ENCODE measurements at regions not wholly inside any gene's neighbourhood (a gene's known extent, or its start where the extent isn't known, plus 50 kb on each side); places are given as distances from the start of the nearest gene placed in this dataset.

- Mint-ChIP-seq H3K36me3 (ENCODE audit: low read depth) (peaks cover 9% of the 10 kb centered on the region), H3K27ac (no peak overlapping the region), H3K9me3 (peaks cover 80% of the 10 kb centered on the region), H3K4me3 (no peak overlapping the region), H3K4me1 (ENCODE audit: low read depth) (no peaks in the 10 kb centered on the region), H3K27me3 (ENCODE audit: insufficient read depth) (peaks cover 1% of the 10 kb centered on the region; the same call in 1 of the 2 replicates)
- TF ChIP-seq CTCF (IDR thresholded peaks at IDR 0.05) = no peak
- no peak for DNase-seq
Measured at GRCh38 chr14:98371141-98371540, 900.9 kb downstream of the BCL11B start.

- TF ChIP-seq CTCF (IDR thresholded peaks at IDR 0.05) = no peak
- Mint-ChIP-seq H3K27ac (no peak overlapping the region), H3K4me1 (ENCODE audit: low read depth) (no peaks in the 10 kb centered on the region), H3K27me3 (ENCODE audit: insufficient read depth) (peaks cover 1% of the 10 kb centered on the region; the same call in 1 of the 2 replicates), H3K9me3 (peaks cover 72% of the 10 kb centered on the region), H3K4me3 (no peak overlapping the region), H3K36me3 (ENCODE audit: low read depth) (no peaks in the 10 kb centered on the region; the same call in 1 of the 2 replicates)
- DNase-seq = no peak
Measured at GRCh38 chr14:98374136-98374535, 897.9 kb downstream of the BCL11B start.

- Mint-ChIP-seq H3K9me3 (peaks cover 69% of the 10 kb centered on the region), H3K36me3 (ENCODE audit: low read depth) (no peaks in the 10 kb centered on the region), H3K27ac (no peak overlapping the region), H3K4me3 (no peak overlapping the region), H3K27me3 (ENCODE audit: insufficient read depth) (peaks cover 1% of the 10 kb centered on the region; the same call in 1 of the 2 replicates), H3K4me1 (ENCODE audit: low read depth) (no peaks in the 10 kb centered on the region)
- TF ChIP-seq CTCF (IDR thresholded peaks at IDR 0.05) = no peak
- no peak for DNase-seq
Measured at GRCh38 chr14:98375566-98375965, 896.4 kb downstream of the BCL11B start.

- Mint-ChIP-seq H3K27ac (no peak overlapping the region), H3K36me3 (ENCODE audit: low read depth) (no peaks in the 10 kb centered on the region), H3K9me3 (peaks cover 79% of the 10 kb centered on the region), H3K4me3 (no peak overlapping the region), H3K27me3 (ENCODE audit: insufficient read depth) (peaks cover 1% of the 10 kb centered on the region; the same call in 1 of the 2 replicates), H3K4me1 (ENCODE audit: low read depth) (no peaks in the 10 kb centered on the region)
- DNase-seq = no peak
- TF ChIP-seq CTCF (IDR thresholded peaks at IDR 0.05) = no peak
Measured at GRCh38 chr14:98379830-98380229, 892.2 kb downstream of the BCL11B start.

GRCh38 chr14:98382662-98383061, 889.3 kb downstream of the BCL11B start:
- peaks cover 1% of the 10 kb centered on the region; the same call in 1 of the 2 replicates for H3K27me3 Mint-ChIP-seq (ENCODE audit: insufficient read depth)
- TF ChIP-seq CTCF (IDR thresholded peaks at IDR 0.05) = no peak
- H3K9me3 Mint-ChIP-seq = peaks cover 74% of the 10 kb centered on the region
- H3K36me3 Mint-ChIP-seq (ENCODE audit: low read depth) = no peaks in the 10 kb centered on the region
- no peak overlapping the region for H3K4me3 Mint-ChIP-seq
- H3K27ac Mint-ChIP-seq = no peak overlapping the region
- no peaks in the 10 kb centered on the region for H3K4me1 Mint-ChIP-seq (ENCODE audit: low read depth)
- DNase-seq = no peak

GRCh38 chr14:98385851-98386250, 886.1 kb downstream of the BCL11B start:
- Mint-ChIP-seq H3K4me1 (ENCODE audit: low read depth) (no peaks in the 10 kb centered on the region), H3K27ac (no peak overlapping the region), H3K9me3 (peaks cover 73% of the 10 kb centered on the region), H3K4me3 (no peak overlapping the region), H3K27me3 (ENCODE audit: insufficient read depth) (no peaks in the 10 kb centered on the region; the same call in 1 of the 2 replicates), H3K36me3 (ENCODE audit: low read depth) (no peaks in the 10 kb centered on the region)
- DNase-seq = no peak
- no peak for TF ChIP-seq CTCF (IDR thresholded peaks at IDR 0.05)
